UCSD-AML1 (cell line): ENCODE measurements at regions not wholly inside any gene's neighbourhood (a gene's known extent, or its start where the extent isn't known, plus 50 kb on each side); places are given as distances from the start of the nearest gene placed in this dataset.

Source experiments
- DNase-seq: peaks from one replicate; lab custom pipeline; 2025; ENCODE audit not compliant: unreplicated experiment; lab: John Stamatoyannopoulos, UW

GRCh38 chr1:213828867-213829266 lies 158.9 kb upstream of the PROX1 start:
- DNase-seq: no peak

- DNase-seq: no peak
Observed at GRCh38 chr1:213829780-213830179, 158.0 kb upstream of the PROX1 start.

GRCh38 chr1:213830371-213830770 lies 157.4 kb upstream of the PROX1 start:
- DNase-seq: no peak

- DNase-seq: no peak
Observed at GRCh38 chr1:213840575-213840974, 147.2 kb upstream of the PROX1 start.

GRCh38 chr1:213844632-213845031 lies 143.1 kb upstream of the PROX1 start:
- DNase-seq: no peak

- no peak for DNase-seq
Observed at GRCh38 chr1:213852107-213852506, 135.7 kb upstream of the PROX1 start.

- DNase-seq: no peak
Observed at GRCh38 chr1:213858581-213858980, 129.2 kb upstream of the PROX1 start.

GRCh38 chr1:213861841-213862240 lies 125.9 kb upstream of the PROX1 start:
- no peak for DNase-seq

- DNase-seq: no peak
Observed at GRCh38 chr1:213864091-213864490, 123.7 kb upstream of the PROX1 start.

GRCh38 chr1:213868482-213868881 lies 119.3 kb upstream of the PROX1 start:
- no peak for DNase-seq

- DNase-seq: no peak
Observed at GRCh38 chr1:213871179-213871578, 116.6 kb upstream of the PROX1 start.

- no peak for DNase-seq
Observed at GRCh38 chr1:213874789-213875188, 113.0 kb upstream of the PROX1 start.

GRCh38 chr1:213876531-213876930 lies 111.2 kb upstream of the PROX1 start:
- no peak for DNase-seq

GRCh38 chr1:213883618-213884017 lies 104.2 kb upstream of the PROX1 start:
- no peak for DNase-seq

GRCh38 chr1:213884402-213884801 lies 103.4 kb upstream of the PROX1 start:
- no peak for DNase-seq

GRCh38 chr1:213884942-213885341 lies 102.8 kb upstream of the PROX1 start:
- DNase-seq: no peak

- no peak for DNase-seq
Observed at GRCh38 chr1:213887842-213888241, 99.9 kb upstream of the PROX1 start.

- no peak for DNase-seq
Observed at GRCh38 chr1:213891989-213892902, 95.5 kb upstream of the PROX1 start.

GRCh38 chr1:213898684-213899083 lies 89.1 kb upstream of the PROX1 start:
- DNase-seq: no peak

GRCh38 chr1:213899413-213899812 lies 88.4 kb upstream of the PROX1 start:
- peak; percentile 14 for DNase-seq

GRCh38 chr1:213905344-213905743 lies 82.4 kb upstream of the PROX1 start:
- no peak for DNase-seq

GRCh38 chr1:213908521-213908920 lies 79.3 kb upstream of the PROX1 start:
- no peak for DNase-seq

GRCh38 chr1:213914392-213914791 lies 73.4 kb upstream of the PROX1 start:
- DNase-seq: no peak
